NAMALWA (cell line): ENCODE measurements at regions not wholly inside any gene's neighbourhood (a gene's known extent, or its start where the extent isn't known, plus 50 kb on each side); places are given as distances from the start of the nearest gene placed in this dataset.
"Not testable (repeated sequence)": the region's sequence is repeated elsewhere in the genome, so short reads cannot be mapped to it uniquely, and the experiment has no call there.

Source experiments
- DNase-seq: peaks from one replicate; pipeline ENCODE4 v3.0.0-alpha.2; 2015; ENCODE audit warnings: low spot score

GRCh38 chr5:124549891-124550436 lies 196.5 kb downstream of the ZNF608 start:
- no peak for DNase-seq

GRCh38 chr5:124546643-124547042 lies 199.8 kb downstream of the ZNF608 start:
- no peak for DNase-seq

- DNase-seq: no peak
Observed at GRCh38 chr5:124544366-124545055, 201.9 kb downstream of the ZNF608 start.

GRCh38 chr5:124538931-124539330 lies 207.5 kb downstream of the ZNF608 start:
- DNase-seq: no peak

DNA sequence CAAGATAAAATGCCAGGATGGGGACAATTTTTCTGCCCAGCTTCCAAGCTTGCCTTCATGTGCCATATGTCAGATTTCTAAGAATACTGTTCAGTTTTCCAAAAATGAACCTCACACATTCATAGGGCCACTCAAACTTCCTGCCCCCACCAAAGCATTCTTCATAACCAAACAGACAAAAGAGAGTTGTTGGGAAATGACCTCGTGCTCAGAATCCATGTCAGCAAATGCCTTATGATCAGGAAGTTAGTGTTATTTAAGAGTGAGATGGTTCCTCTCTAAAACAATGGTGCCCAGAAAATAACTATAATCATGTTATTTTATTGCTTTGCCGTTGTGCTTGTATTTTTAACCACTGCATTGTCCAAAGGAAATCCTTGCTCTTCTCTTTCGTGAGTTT lies 208.2 kb downstream of the ZNF608 start:
- no peak for DNase-seq

- DNase-seq: no peak
Observed at GRCh38 chr5:124537522-124537921, 208.9 kb downstream of the ZNF608 start.

GRCh38 chr5:124537107-124537506 lies 209.3 kb downstream of the ZNF608 start:
- no peak for DNase-seq

GRCh38 chr5:124536333-124536732 lies 210.1 kb downstream of the ZNF608 start:
- DNase-seq: no peak

GRCh38 chr5:124530916-124531315 lies 215.5 kb downstream of the ZNF608 start:
- DNase-seq: no peak

DNA sequence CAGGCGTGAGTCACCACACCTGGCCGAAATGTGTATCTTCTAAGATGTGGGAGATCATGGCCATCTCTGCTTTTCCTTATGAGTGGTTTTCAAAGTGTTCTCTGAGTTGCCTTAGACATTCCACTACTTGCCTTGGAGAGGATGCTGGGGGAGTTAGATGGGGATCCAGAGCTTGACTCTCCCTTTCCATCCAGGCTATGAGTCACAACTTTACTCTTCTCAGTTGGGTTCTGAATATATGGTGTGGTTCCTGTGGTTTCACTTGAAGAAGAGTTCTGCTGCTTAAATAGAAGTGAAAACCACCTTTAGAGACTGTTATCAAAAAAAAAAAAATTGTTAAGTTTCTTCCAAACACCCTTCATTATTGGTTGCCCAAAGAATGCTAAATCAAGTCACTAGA lies 217.6 kb downstream of the ZNF608 start:
- no peak for DNase-seq

DNA sequence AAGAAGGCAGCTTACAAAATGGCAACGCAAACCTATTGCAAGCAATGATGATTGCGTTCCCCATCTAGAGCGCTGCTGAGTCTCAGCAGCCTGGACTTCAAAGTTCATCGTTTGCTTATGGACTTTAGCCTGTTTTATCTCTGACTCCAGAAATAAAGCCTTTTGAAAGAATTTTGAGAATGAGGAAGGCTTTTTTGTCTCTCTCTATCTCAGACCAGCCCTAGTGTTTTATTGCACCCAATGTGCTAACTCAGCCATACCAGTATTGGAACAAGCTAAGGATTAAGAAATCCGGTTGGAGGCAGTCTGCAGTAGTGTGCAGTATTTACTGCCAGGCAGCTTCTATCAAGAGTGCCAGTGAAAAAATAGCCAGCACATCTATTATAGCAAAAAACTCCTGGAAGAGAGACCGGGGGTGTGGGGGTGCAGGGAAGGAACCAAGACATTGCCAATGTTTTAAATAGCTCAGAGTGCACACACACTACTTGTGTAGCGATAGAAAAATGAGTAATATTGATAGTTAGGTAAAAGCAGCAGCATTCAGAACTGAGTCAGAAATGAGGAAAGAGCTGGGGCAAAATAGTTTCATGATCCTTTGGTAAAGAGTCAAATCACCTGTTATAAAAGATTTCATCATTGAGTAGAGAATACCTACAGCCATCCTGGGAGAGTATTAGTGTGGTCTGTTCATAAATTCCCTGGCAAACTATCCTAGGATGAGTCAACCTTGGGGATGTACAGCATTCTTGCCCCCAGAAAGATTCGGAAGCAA lies 219.0 kb downstream of the ZNF608 start:
- no peak for DNase-seq

- not testable (repeated sequence) for DNase-seq
Observed at GRCh38 chr5:124526079-124526478, 220.4 kb downstream of the ZNF608 start.

GRCh38 chr5:124524552-124525232 lies 221.7 kb downstream of the ZNF608 start:
- DNase-seq: peak; percentile 63

GRCh38 chr5:124523897-124524296 lies 222.5 kb downstream of the ZNF608 start:
- DNase-seq: no peak

- no peak for DNase-seq
Observed at GRCh38 chr5:124522992-124523391, 223.4 kb downstream of the ZNF608 start.

DNA sequence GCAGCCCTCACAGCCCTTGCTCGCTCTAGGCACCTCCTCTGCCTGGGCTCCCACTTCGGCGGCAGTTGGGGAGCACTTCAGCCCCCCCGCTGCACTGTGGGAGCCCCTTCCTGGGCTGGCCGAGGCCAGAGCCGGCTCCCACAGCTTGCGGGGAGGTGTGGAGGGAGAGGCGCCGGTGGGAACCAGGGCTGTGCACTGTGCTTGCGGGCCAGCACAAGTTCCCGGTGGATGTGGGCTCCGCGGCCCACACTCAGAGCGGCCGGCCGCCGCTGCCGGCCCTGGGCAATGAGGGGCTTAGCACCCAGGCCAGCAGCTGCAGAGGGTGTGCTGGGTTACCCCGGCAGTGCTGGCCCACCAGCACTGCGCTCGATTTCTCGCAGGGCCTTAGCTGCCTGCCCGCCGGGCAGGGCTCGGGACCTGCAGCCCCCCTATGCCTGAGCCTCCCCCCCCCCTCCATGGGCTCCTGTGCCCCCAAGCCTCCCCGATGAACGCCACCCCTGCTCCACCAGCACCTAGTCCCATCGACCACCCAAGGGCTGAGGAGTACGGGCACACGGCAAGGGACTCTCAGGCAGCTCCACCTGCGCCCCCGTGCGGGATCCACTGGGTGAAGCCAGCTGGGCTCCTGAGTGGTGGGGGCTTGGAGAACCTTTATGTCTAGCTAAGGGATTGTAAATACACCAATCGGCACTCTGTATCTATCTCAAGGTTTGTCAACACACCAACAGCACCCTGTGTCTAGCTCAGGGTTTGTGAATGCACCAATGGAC lies 224.8 kb downstream of the ZNF608 start:
- DNase-seq: no peak

GRCh38 chr5:124519396-124519795 lies 227.0 kb downstream of the ZNF608 start:
- DNase-seq: no peak

GRCh38 chr5:124516567-124516966 lies 229.9 kb downstream of the ZNF608 start:
- DNase-seq: no peak

- DNase-seq: no peak
Observed at GRCh38 chr5:124515497-124516245, 230.8 kb downstream of the ZNF608 start.

DNA sequence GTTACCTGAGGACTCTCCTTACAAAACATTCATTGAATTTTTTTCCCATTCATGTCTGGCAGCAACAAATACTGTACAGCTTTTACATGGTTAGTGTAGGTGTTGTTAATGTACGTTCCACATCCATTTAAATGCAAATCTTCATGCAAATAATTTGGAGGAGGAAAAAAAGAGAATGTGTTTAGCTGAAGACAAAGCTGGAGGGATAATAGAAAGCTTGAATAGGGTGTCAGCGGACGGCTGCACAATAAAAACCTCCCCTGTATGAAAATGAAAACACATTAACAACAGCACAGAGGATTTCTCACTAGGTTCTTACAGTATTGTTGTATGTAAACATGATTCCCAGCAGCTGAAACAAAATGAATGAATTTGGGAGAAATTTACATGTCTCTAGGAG lies 231.5 kb downstream of the ZNF608 start:
- DNase-seq: no peak

DNA sequence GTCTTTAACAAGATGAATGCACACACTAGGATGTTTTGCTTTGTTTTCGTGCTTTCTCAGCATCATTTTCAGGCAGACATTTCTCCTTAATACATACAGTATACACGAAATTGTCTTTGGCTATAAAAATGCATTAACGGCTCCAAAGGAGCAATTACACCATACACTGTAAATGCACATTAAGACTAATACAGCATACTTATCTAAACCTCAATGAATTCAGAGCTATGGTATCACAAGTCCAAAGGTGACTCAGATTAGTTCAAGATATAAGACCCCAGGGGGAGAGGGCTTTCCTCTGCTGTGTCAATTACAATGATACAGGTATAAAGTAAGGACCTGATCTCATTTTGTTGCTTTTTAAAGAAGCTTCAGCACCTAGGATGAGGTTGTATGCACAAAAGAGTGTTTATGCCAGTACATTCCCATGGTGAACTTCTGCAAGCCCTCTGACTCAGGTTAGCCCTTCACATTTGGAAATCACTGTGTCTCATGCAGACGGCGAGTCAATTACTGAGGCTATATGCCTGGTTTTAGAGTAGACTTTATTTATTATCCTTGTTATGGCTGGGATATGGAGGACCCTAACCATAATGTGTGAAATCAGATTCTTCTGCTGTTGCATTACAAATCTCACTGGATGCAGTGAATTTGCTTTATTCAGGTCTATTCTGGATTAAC lies 233.3 kb downstream of the ZNF608 start:
- no peak for DNase-seq
